HUES64 (cell line): ENCODE measurements at regions not wholly inside any gene's neighbourhood (a gene's known extent, or its start where the extent isn't known, plus 50 kb on each side); places are given as distances from the start of the nearest gene placed in this dataset.

Experiments
- H3K27ac ChIP-seq: 2 replicates; pipeline ENCODE4 v1.7.0; 2013; ENCODE audit warnings: low read depth, low read length, inconsistent platforms
- H3K27me3 ChIP-seq: 2 replicates; pipeline ENCODE4 v1.6.1; 2013; ENCODE audit warnings: mild to moderate bottlenecking, low read length; ENCODE audit not compliant: insufficient read depth
- H3K36me3 ChIP-seq: 2 replicates; pipeline ENCODE4 v1.6.1; 2013; ENCODE audit warnings: mild to moderate bottlenecking, low read length; ENCODE audit not compliant: insufficient read depth
- H3K4me1 ChIP-seq: 2 replicates; pipeline ENCODE4 v1.6.1; 2013; ENCODE audit warnings: mild to moderate bottlenecking, low read length, moderate library complexity; ENCODE audit not compliant: insufficient read depth
- H3K4me3 ChIP-seq: 2 replicates; pipeline ENCODE4 v1.5.1; 2013; ENCODE audit warnings: mild to moderate bottlenecking, low read length, moderate library complexity
- H3K9ac ChIP-seq: 2 replicates; pipeline ENCODE4 v1.6.1; 2013; ENCODE audit warnings: mild to moderate bottlenecking, low read depth, low read length
- H3K9me3 ChIP-seq: 2 replicates; pipeline ENCODE4 v1.6.1; 2013; ENCODE audit warnings: low read depth, low read length; ENCODE audit not compliant: insufficient read depth
- WGBS: fragments of 150-250, 120-280 bp; methylation state at CpG from one replicate; pipeline ENCODE4 v1.1.7; 2013; ENCODE audit warnings: missing lambda C conversion rate; 5-methylcytosine and 5-hydroxymethylcytosine counted together

DNA sequence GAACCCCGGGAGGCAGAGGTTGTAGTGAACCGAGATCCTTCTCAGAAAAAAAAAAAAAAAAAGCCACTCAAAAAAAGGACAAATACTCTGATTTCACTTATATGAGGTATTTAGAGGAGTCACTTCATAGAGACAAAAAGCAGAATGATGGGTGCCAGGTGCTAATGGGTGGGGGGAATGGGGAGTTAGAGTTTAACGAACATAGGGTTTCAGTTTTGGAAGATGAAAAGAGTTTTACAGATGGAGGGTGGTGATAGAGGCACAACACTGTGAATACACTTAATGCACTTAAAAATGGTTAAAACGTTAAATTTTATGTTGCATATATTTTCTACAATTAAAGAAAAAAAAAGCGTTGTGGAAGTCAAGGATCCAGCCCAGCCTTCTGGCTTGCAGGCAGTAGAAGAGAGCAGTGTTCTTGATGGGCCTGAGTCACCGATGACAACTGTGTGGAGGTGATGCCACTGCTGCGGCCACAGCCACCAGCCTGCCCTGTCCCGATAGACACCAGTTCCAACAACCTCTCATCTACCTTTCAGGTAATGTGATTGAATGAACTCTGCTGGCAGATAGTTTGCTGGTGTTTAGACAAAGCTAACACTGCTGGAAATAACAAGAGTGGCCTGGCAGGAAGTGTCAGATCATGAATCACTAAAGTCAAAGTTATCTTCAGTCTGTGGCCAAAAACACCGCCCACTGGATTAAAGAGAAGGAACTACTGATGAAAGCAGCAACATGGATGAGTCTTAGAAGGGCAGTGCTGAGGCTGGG, 49.9 kb upstream of the COX10 start:
- H3K9ac ChIP-seq, result no peak overlapping the region
- H3K36me3 ChIP-seq, result no peaks in the 10 kb centered on the region
- H3K27me3 ChIP-seq, result no peaks in the 10 kb centered on the region
- whole genome bisulfite sequencing, result 94% methylated on average over 6 of the region's 9 CpGs
- H3K4me3 ChIP-seq, result no peak overlapping the region
- H3K27ac ChIP-seq, result no peak overlapping the region
- no peaks in the 10 kb centered on the region for H3K9me3 ChIP-seq
- no peaks in the 10 kb centered on the region for H3K4me1 ChIP-seq
